PC-9 (cell line): ENCODE measurements at regions not wholly inside any gene's neighbourhood (a gene's known extent, or its start where the extent isn't known, plus 50 kb on each side); places are given as distances from the start of the nearest gene placed in this dataset.

Source experiments
- BruUV-seq: library from RNA; stranded (reverse); fragments of 400-500 nt; replicated peaks from 2 replicates; lab custom pipeline; 2021; lab: Mats Ljungman, UMichigan
- CTCF ChIA-PET: fragments of 300-600 bp; sonication (Branson Sonifier 250); formaldehyde crosslinking; loops from one replicate; lab custom pipeline; 2022; ENCODE audit warnings: antibody characterized with exemption; lab: Charles Lee
- POLR2A ChIA-PET: fragments of 300-600 bp; sonication (Branson Sonifier 250); formaldehyde crosslinking; loops from one replicate; lab custom pipeline; 2022; ENCODE audit warnings: antibody characterized with exemption; ENCODE audit not compliant: unreplicated experiment; lab: Charles Lee
- DNase-seq, 2 experiments: peaks; one replicate each; pipeline versions ENCODE4 v3.0.0 to v3.0.0-alpha.2; 2015 to 2022; ENCODE audit warnings: mixed read lengths in 1 of 2
- H2AFZ ChIP-seq: fragments of 200-600 bp; sonication (generic); 2 replicates; pipeline ENCODE4 v1.8.1; 2017; ENCODE audit warnings: antibody characterized with exemption
- H3F3A ChIP-seq: fragments of 200-600 bp; sonication (generic); 2 replicates; pipeline ENCODE4 v1.8.1; 2017; ENCODE audit warnings: antibody characterized with exemption, mild to moderate bottlenecking, low read depth; ENCODE audit not compliant: insufficient read depth
- H3K27ac ChIP-seq: fragments of 200-600 bp; sonication (generic); 2 replicates; pipeline ENCODE4 v1.6.1; 2016; ENCODE audit warnings: mixed run types
- H3K27me3 ChIP-seq: fragments of 200-600 bp; sonication (generic); 2 replicates; pipeline ENCODE4 v1.6.1; 2016; ENCODE audit warnings: low read depth, mixed run types; ENCODE audit not compliant: insufficient read depth
- H3K36me3 ChIP-seq: fragments of 200-600 bp; sonication (generic); 2 replicates; pipeline ENCODE4 v1.6.1; 2016; ENCODE audit warnings: low read depth, mixed run types
- H3K4me1 ChIP-seq: fragments of 200-600 bp; sonication (generic); replicated peaks from 2 replicates; pipeline ENCODE4 v1.6.1; 2016; ENCODE audit warnings: mixed run types; ENCODE audit not compliant: insufficient read depth
- H3K4me2 ChIP-seq: fragments of 200-600 bp; sonication (generic); 2 replicates; pipeline ENCODE4 v1.6.1; 2017; ENCODE audit warnings: mixed run types
- H3K4me3 ChIP-seq: fragments of 200-600 bp; sonication (generic); 2 replicates; pipeline ENCODE4 v1.6.1; 2016; ENCODE audit warnings: mixed run types
- H3K79me2 ChIP-seq: fragments of 200-600 bp; sonication (generic); 2 replicates; pipeline ENCODE4 v1.6.1; 2017; ENCODE audit warnings: low read depth, mixed run types
- H3K9me2 ChIP-seq: fragments of 200-600 bp; sonication (generic); 2 replicates; pipeline ENCODE4 v1.8.1; 2017; ENCODE audit warnings: mild to moderate bottlenecking; ENCODE audit not compliant: insufficient read depth
- H3K9me3 ChIP-seq: fragments of 200-600 bp; sonication (generic); 2 replicates; pipeline ENCODE4 v1.8.1; 2016; ENCODE audit warnings: low read depth; ENCODE audit not compliant: insufficient read depth
- H4K20me1 ChIP-seq: fragments of 200-600 bp; sonication (generic); 2 replicates; pipeline ENCODE4 v1.8.1; 2017; ENCODE audit not compliant: insufficient read depth
- CTCF ChIP-seq: fragments of 200-600 bp; sonication (generic); conservative IDR thresholded peaks from 2 replicates; pipeline ENCODE4 v1.6.1; 2017; ENCODE audit warnings: mixed run types, antibody characterized with exemption, mild to moderate bottlenecking, moderate library complexity
- EZH2 ChIP-seq: fragments of 200-600 bp; sonication (generic); IDR thresholded peaks from 2 replicates; pipeline ENCODE4 v1.8.0; 2017; ENCODE audit warnings: antibody characterized with exemption, low read depth
- intact Hi-C: fragments of 100-400 bp; cut with micrococcal nuclease; formaldehyde crosslinking; loops from one replicate; pipeline ENCODE4 v1.10.0; 2022; ENCODE audit not compliant: unreplicated experiment

- TF ChIP-seq EZH2 (no peak), CTCF (no peak)
Measured at GRCh38 chr1:232218955-232219865, 410.7 kb downstream of the SIPA1L2 start.

DNA sequence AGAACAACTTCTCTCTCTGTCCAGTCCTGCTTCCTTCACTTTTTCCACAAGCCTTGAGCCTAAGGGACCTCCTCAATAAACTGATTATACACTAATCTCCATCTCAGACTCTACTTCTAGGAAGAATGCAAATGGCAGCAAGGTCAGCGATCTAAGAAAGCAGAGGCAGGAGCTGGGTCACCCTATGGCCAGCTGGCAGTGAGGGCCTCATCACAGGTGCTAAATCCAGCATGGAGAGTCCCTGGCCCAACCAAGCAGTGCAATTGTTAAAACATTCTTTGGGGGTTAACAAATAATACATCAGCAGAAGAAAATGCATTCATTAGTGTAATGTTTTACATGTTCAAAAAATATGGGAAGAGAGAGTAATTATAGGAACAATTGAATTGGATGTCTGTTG, 416.0 kb downstream of the SIPA1L2 start:
- H3K4me1 ChIP-seq: no peaks in the 10 kb centered on the region
- H3K27me3 ChIP-seq: no peaks in the 10 kb centered on the region; the same call in 1 of the 2 replicates
- no peak overlapping the region for H3K4me3 ChIP-seq
- ChIA-PET CTCF (no interaction called here), POLR2A (no interaction called here)
- H3K4me2 ChIP-seq: no peak overlapping the region
- TF ChIP-seq CTCF (no peak), EZH2 (no peak)
- no peak overlapping the region for H3K27ac ChIP-seq
- no peaks in the 10 kb centered on the region for H3F3A ChIP-seq
- no peak for DNase-seq
- no peaks in the 10 kb centered on the region for H3K36me3 ChIP-seq
- H2AFZ ChIP-seq: no peak overlapping the region
- 0 out of 2 replicates have a peak, but pooled peaks cover 3% of the 10 kb centered on the region for H3K9me2 ChIP-seq
- H3K9me3 ChIP-seq: no peaks in the 10 kb centered on the region
- intact Hi-C loops: no loop called here
- no peaks in the 10 kb centered on the region for H3K79me2 ChIP-seq
- BruUV-seq: no TSS peak
- H4K20me1 ChIP-seq: no peaks in the 10 kb centered on the region

More at GRCh38 chr1:232218955-232219865, 410.7 kb downstream of the SIPA1L2 start:
- Histone ChIP-seq H3K27me3 (no peaks in the 10 kb centered on the region), H3K9me2 (no peaks in the 10 kb centered on the region), H3K79me2 (no peaks in the 10 kb centered on the region), H3K4me2 (no peak overlapping the region), H3K9me3 (no peaks in the 10 kb centered on the region), H4K20me1 (no peaks in the 10 kb centered on the region), H3K4me1 (peaks cover 11% of the 10 kb centered on the region; the same call in 1 of the 2 replicates), H2AFZ (no peak overlapping the region), H3K4me3 (no peak overlapping the region), H3F3A (peaks cover 11% of the 10 kb centered on the region; the same call in 1 of the 2 replicates), H3K36me3 (no peaks in the 10 kb centered on the region), H3K27ac (no peak overlapping the region)
- no TSS peak for BruUV-seq
- CTCF ChIA-PET: no interaction called here
- POLR2A ChIA-PET: no interaction called here
- intact Hi-C loops: no loop called here
- DNase-seq: no peak

GRCh38 chr1:232212253-232212652, 417.7 kb downstream of the SIPA1L2 start:
- no TSS peak for BruUV-seq
- POLR2A ChIA-PET: interaction anchor here (0.6 kb wide), 1 partner anchor 15 kb away, joined by 5 read pairs; no protein-coding TSS in a partner anchor
- Histone ChIP-seq H3K9me3 (no peaks in the 10 kb centered on the region), H3K4me1 (no peaks in the 10 kb centered on the region), H3K79me2 (no peaks in the 10 kb centered on the region), H2AFZ (no peak overlapping the region), H3K27me3 (no peaks in the 10 kb centered on the region; the same call in 1 of the 2 replicates), H3K9me2 (0 out of 2 replicates have a peak, but pooled peaks cover 3% of the 10 kb centered on the region), H4K20me1 (no peaks in the 10 kb centered on the region), H3K4me3 (no peak overlapping the region), H3K36me3 (no peaks in the 10 kb centered on the region), H3K27ac (no peak overlapping the region), H3K4me2 (no peak overlapping the region), H3F3A (no peaks in the 10 kb centered on the region)
- no peak for TF ChIP-seq CTCF
- no peak for TF ChIP-seq EZH2
- CTCF ChIA-PET: no interaction called here
- no peak for DNase-seq
- intact Hi-C loops: no loop called here
